GM18858 (cell line): ENCODE measurements at regions not wholly inside any gene's neighbourhood (a gene's known extent, or its start where the extent isn't known, plus 50 kb on each side); places are given as distances from the start of the nearest gene placed in this dataset.
"Not testable (repeated sequence)": the region's sequence is repeated elsewhere in the genome, so short reads cannot be mapped to it uniquely, and the experiment has no call there.

Experiments used
- ATAC-seq: cut with Tn5 transposase; IDR thresholded peaks from one replicate; pipeline ENCODE4 v1.9.1; 2021; ENCODE audit not compliant: unreplicated experiment

GRCh38 chr15:53133255-53133850, 343.2 kb upstream of the ONECUT1 start:
- no peak for ATAC-seq

GRCh38 chr15:53130943-53131342, 340.8 kb upstream of the ONECUT1 start:
- ATAC-seq: no peak

GRCh38 chr15:53129121-53129904, 339.2 kb upstream of the ONECUT1 start:
- ATAC-seq: no peak

- no peak for ATAC-seq
Measured at GRCh38 chr15:53128652-53129051, 338.5 kb upstream of the ONECUT1 start.

GRCh38 chr15:53126144-53126543, 336.0 kb upstream of the ONECUT1 start:
- ATAC-seq: no peak

GRCh38 chr15:53122818-53123217, 332.7 kb upstream of the ONECUT1 start:
- ATAC-seq: no peak

- not testable (repeated sequence) for ATAC-seq
Measured at GRCh38 chr15:53116915-53117314, 326.8 kb upstream of the ONECUT1 start.

- no peak for ATAC-seq
Measured at GRCh38 chr15:53116169-53116568, 326.0 kb upstream of the ONECUT1 start.

- no peak for ATAC-seq
Measured at GRCh38 chr15:53115563-53115962, 325.4 kb upstream of the ONECUT1 start.

- ATAC-seq: no peak
Measured at GRCh38 chr15:53114960-53115359, 324.8 kb upstream of the ONECUT1 start.

- ATAC-seq: no peak
Measured at GRCh38 chr15:53110999-53111398, 320.9 kb upstream of the ONECUT1 start.

GRCh38 chr15:53108319-53108718, 318.2 kb upstream of the ONECUT1 start:
- ATAC-seq: no peak

- no peak for ATAC-seq
Measured at GRCh38 chr15:53107855-53108254, 317.7 kb upstream of the ONECUT1 start.

GRCh38 chr15:53106505-53107286, 316.6 kb upstream of the ONECUT1 start:
- no peak for ATAC-seq

GRCh38 chr15:53102483-53102882, 312.3 kb upstream of the ONECUT1 start:
- no peak for ATAC-seq

GRCh38 chr15:53080484-53080883, 290.3 kb upstream of the ONECUT1 start:
- ATAC-seq: no peak

- no peak for ATAC-seq
Measured at GRCh38 chr15:53074221-53074620, 284.1 kb upstream of the ONECUT1 start.

- no peak for ATAC-seq
Measured at GRCh38 chr15:53072077-53072476, 281.9 kb upstream of the ONECUT1 start.

- no peak for ATAC-seq
Measured at GRCh38 chr15:53068636-53069035, 278.5 kb upstream of the ONECUT1 start.

GRCh38 chr15:53059273-53060043, 269.3 kb upstream of the ONECUT1 start:
- no peak for ATAC-seq

- ATAC-seq: no peak
Measured at GRCh38 chr15:53046153-53046790, 256.1 kb upstream of the ONECUT1 start.
